GM19372 (cell line): ENCODE measurements at regions not wholly inside any gene's neighbourhood (a gene's known extent, or its start where the extent isn't known, plus 50 kb on each side); places are given as distances from the start of the nearest gene placed in this dataset.

Experiments
- ATAC-seq: cut with Tn5 transposase; IDR thresholded peaks from one replicate; pipeline ENCODE4 v1.9.1; 2021; ENCODE audit warnings: mild to moderate bottlenecking, low read depth, moderate library complexity; ENCODE audit not compliant: unreplicated experiment

DNA sequence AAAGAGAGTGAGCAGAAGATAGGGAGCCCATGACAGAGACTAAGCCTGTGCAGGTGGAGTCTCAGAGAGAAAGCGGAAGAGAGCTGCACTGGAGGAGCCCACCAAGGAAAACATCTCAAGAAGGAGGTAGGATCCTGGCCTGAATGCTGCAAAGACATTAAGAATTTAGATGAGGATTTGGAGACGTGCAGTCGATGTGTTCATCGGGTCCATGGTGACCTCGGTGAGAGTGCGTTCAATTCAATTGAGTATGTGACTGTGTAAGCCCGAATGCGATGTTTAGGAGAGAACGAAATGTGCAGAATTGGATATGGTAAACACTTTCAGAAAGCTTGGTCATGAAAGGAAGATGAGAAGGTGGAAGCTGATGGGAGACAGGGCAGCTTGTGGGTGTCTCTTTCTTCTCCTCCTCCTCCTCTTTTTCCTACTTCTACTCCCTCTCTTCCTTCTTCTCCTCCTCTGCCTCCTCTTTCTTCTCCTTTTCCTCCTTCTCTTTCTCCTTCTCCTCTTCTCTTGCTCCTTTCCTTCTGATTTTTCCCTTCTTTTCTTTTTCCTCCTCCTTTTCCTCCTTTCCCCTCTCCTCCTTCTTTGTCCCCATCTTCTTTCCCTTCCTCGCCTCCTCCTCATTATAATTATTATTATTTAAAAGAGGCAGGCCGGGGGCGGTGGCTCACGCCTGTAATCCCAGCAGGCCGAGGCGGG, 276.0 kb downstream of the RPS24 start:
- no peak for ATAC-seq

DNA sequence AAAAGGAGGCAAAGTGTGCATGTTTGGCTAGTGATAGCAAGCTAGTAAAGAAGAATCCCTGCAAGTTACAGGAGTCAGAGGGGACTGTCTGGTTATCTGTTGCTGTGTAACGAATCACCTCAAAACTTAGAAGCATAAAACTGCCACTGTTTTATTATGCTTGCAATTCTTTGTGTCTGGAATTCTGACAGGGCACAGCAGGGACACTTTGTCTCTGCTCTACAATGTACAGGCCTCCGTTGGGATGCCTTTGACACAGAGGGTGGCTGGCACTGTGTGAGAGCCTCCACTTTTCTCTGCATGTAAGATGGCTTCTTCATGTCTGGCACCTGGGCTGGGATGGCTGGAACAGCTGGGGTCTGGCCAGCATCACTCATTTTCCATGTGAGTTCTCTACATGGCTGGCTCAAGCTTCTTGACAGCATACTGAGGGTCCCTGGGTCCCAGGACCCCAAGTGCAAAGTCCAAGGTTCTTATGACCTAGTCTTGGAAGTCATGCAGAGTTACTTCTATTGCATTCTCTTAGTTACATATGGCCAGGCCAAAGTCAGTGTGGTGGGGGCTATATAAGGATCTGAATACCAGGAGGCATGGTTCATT, 276.9 kb downstream of the RPS24 start:
- no peak for ATAC-seq

DNA sequence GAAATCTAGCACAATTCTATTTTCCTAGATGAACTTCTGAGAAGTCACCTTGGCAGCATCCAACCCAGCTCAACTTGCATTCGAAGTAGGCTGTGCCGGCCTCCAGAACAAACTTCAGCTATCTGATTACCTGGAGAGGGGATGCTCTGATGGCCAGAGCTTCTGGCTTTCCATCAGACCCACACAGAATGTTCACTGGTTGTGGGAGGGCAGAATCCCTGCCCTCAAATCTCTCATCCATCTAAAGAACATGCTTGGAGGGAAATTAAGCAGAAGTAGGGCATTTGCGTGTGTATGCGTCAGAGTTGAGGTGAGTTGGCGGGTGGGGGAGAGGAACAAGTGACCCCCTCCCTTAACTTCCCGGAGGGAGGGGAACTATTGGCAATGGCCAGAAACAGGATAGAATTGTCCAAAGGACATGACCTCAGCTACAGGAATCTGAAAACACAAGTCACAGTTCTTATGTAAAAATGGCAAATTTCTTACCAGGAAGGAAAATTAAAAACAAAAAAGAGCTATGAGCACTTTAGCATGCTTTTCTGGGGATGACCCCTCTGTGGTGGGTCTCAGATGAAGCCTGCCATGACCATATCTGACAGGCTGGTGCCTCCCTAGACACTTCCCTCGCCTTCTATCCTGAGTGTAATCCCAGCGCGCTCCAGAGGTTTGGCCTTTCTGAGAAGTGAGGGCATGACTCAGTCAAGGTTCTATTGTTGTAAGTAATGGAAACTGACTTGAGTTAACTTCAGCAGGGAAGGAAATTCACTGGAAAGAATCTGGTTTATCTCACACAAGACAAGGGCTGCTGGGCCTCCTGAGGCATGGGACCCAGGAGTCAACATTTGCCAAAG, 278.8 kb downstream of the RPS24 start:
- no peak for ATAC-seq

DNA sequence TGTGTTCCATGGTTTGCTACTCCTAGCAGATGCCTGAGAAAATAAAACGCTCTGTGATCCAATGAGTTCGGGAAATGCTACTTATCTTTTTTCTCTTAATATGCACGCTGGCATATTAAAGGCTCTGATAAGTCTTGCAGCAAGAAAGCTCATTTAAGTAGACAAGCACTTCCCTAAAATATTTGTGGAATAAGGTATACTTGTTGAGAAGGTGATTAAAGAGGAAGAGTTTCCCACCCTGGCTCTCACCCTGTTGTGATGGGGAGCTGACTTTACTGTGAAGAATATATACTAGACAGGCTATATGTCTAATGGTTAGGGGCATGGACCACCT, 279.4 kb downstream of the RPS24 start:
- ATAC-seq = no peak

DNA sequence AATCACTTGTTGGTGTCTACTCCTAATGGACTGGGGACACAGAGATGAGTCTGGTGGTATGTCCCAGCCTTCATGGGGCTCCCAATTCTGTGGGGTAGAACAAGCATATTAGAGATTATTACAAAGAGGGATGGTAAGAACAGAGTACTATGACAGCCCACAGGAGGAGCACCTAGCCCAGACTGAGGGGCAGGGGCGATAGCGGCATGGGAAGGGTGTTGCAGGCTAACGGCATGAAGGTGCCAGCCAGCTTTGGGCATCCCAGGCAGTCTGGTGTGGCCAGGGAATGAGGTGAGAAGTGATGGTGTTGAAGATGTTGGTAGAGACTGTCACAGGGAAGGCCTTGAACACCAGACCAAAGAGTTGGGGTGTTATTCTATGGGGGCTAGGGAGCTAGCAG, 280.0 kb downstream of the RPS24 start:
- no peak for ATAC-seq

DNA sequence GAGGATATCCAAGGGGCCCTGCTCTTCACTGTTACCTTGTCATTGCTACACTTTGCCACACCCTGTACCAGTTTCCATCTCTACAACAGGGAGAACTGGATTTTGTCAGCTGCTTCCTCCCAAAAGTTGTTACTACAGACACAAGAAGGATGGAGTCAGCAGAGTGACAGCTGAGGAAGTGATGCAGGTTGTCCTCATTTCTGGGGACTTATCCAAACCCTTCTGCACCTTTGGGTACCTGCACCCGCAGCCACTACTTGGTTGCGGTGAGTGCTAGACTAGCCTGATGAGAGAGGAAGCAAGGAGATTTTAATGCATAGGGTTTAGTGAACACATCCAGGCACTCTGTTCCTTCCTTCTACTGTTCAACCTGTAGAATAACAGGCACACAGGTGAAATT, 281.0 kb downstream of the RPS24 start:
- no peak for ATAC-seq

DNA sequence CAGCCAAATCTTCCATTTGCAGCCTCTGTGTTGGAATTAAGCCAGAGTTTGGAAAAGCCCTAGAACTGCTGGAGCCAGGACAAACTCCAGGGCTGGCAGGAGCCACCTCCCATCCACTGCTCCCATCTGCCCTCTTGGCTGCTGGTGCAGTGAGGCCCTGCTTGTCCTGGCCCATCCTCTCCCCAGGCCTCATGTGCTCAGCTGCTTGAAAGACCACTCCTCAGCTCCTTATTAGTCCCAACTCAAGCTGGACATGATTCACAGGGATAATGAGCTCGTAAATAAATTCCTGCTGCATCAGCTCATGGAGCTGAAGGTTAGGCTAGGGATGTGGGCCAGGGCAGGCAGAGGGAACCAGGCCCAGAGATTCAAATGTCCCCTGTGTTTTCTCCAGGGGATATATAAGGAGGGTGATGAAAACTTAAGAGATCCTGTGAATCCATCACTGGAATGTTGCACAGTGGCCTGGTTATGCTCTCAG, 282.8 kb downstream of the RPS24 start:
- no peak for ATAC-seq

DNA sequence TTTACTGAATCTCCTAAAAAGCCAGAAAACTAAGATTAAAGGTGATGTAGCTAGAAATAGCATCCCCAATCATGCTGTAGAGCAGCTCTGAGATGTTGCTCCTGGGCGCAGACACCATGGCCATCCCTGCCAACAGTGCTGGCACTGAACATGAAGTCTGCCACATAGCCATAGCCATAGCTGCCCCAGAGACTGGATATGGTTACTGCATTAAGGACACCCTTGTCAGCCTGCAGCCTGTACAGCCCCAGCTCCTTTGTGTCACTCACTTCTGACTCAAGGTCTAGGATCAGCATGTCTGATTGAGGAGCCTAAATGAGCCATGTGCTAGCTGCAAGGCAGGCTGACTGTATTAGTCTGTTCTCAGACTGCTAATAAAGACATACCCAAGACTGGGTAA, 284.6 kb downstream of the RPS24 start:
- ATAC-seq = no peak

DNA sequence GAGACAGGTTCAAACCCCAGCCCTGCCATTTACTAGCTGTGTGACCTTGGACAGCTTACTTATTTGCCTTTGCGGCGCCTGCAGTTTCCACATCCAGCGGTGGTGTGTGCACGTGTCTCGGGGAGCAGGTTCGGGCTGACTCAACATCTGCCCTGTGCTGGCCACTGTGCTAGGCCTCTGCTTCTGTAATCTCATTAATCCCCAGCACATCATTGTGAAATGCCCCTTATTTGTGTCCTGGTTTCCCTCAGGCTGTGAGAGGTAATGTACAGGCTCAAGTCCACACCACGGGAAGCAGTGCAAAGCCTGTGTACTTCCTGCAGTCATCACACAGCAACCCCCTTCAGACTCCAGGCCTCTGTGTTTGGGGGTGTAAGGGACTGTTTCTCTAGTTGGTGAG, 285.7 kb downstream of the RPS24 start:
- no peak for ATAC-seq

DNA sequence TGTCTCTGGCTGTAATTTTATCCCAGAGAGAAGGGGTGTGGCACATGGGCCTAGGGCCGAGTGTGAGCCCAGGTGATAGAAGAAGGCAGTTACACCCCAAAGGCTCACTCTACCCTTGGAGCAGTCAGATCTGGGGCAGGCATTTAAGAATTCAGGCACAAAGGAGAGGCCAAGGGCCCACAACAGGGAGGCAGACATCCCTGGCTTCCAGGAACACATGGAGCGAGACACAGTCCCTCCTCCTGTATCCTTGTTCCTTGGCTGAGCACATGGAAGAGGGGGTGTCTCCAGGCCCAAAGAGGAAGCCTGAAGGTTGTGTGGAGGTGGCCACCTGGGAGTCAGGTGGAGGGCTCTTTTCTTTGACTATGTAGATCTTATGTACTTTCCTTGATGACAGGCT, 286.2 kb downstream of the RPS24 start:
- ATAC-seq = no peak

DNA sequence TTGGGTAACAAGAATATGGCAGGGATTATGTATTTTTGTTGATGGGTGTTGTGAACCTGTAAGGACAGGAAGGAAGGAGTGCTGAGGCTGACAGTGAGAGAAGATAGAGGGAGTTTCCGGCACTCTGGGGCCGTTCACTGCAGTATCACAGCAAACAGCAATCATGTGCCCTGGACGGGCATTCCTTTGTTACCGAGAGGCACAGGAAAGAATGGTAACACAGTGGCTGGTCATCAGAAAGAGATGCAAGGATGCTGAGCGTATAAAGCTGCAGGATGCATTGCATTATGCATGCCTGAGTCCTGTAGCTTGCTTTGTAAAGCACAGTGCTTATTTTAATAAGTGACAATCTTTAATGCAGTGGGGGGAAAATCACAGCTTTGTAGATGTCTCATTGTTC, 286.8 kb downstream of the RPS24 start:
- no peak for ATAC-seq

DNA sequence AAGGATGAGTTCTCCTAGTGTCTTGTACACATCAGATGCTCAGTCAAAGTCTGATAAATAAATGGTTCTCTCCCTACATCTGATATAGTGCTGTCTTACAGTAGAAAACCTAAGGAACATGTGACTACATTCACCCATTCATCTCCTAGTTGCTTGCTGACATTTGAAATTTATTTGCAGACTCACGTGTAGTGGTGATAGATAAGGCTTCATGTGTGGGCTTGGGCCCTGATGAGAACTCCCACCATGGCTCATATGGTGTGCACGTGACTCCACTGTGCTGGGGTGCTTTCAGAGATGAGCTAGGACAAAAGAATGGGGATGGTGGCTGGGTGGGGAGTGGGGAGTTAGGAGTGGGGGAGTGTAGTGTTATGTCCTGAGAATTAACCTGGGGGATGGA, 287.3 kb downstream of the RPS24 start:
- no peak for ATAC-seq

DNA sequence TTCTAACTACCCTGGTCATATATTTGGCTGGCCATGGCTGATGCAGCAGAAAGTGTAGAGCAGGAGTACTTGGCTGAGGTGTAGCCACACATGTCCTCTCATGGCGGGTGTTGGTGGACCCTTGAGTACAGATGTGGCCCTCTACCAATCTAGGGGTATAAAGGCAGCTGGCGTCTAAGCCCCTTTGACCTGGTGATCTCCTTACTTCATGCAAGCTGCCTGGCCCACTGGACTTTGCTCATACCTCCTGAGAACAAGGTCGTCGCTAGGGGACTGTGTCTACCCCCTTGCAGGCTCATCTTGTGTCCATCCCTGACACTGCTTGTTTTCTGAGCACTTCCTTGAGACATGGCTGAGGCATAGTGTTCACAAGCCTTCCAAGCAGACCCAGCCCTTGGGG, 287.8 kb downstream of the RPS24 start:
- no peak for ATAC-seq

DNA sequence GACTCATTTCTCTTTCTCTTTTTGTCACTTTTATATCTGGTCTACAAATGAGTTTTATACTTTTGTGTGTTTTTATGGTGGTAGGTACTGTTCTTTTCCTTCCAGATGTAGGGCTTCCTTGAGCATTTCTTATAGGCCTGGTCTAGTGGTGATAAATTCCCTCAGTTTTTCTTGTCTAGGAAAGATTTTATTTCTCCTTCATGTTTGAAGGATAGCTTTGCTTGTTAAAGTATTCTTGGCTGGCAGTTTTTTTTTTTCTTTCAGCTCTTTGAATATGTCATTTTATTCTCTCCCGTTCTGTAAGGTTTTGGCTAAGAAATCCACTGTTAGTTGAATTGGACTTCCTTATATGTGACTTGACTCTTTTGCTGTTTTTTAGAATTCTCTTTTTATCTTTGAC, 292.7 kb downstream of the RPS24 start:
- no peak for ATAC-seq

DNA sequence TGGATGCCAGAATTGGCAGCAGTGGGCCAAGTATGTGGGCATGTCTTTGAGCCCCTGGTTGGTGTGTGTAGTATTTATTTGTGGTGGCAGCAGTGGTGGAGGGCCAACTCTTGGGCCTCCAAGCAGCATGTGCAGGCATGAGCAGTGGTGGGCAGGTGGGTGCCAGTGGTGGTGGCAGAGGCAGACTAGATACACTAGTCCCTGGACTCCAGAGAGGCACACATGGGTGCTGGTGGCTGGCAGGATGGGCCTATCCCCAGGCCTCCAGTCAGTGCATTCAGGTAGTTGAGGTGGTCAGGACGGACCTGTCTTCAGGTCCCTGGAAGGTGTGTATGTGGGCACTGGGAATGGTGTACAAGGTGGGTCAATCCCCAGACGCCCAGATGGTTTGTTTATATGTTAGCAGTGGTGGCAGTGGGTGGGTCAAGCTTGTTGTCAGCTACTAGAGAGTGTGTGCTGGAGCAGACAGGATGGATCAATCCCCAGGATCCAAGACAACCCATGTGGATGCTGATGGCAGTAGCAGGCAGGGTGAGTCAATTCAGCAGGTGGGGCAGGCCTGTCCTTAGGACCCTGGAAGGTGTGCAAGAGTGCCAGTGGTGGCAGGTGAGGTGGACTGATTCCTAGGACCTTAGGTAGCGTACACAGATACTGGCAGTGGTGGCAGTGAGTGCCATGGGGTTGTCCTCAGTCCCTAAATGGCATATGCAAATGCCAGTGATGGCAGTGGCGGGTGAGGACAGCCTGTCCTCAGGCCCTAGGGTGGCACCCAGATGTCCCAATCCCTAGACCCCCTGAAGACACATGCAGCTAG, 294.3 kb downstream of the RPS24 start:
- no peak for ATAC-seq

DNA sequence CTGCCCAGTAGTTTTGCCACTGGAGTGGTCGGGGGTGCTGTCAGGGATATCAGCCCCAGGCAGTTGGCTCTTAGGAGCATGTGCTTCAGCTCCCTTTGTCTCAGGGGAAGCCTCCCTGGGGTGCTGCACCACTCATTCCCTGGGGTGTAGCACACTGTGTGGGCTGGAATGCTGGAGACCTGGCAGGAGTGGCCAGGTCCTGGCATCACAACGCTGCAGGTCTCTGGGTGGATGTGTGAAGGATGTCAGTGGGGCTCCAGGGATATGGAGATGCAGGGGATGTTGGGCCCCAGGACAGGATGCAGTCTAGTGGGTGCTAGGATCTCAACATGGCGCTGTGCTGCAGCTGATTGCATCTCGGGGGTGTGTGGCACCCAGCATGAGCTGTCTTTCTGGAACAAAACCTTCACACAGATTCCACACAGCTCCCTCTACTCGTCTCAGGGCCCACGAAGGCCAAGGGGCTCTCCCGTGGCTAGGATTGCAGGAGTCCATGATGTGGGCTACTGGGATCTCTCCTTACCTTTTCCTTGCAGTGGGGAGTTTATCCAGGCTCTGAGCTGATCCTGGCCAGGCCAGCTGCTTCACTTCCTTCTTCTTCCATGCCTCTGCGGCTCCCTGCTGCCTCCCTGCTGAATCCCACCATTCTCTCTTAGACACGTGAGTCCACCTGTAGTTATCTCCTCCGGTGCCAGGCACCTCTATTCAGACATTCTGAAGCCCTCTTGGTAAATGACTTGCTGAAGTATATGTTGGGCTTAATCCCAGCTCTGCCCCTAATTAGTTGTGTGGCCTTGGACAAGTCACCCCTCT, 295.1 kb downstream of the RPS24 start:
- ATAC-seq = no peak

DNA sequence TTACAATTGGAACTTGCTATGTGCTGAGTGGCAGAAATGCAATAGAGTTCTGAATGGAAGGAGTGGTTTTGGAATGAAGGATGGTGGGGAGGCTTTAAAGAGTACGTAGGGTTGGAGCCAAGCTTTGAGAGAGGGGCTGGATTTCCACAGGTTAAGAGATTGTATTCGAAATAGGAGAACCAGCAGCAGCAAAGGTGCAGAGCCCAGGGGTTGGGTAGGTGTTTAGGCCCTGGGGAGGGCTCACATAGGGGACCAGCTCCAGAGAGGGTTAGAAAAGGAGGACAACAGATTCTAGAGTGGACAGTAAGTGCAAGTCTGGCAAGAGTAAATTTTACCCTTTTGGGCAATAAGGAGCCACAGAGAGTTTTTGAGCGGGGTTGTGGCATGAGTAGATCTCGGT, 297.2 kb downstream of the RPS24 start:
- ATAC-seq = no peak

DNA sequence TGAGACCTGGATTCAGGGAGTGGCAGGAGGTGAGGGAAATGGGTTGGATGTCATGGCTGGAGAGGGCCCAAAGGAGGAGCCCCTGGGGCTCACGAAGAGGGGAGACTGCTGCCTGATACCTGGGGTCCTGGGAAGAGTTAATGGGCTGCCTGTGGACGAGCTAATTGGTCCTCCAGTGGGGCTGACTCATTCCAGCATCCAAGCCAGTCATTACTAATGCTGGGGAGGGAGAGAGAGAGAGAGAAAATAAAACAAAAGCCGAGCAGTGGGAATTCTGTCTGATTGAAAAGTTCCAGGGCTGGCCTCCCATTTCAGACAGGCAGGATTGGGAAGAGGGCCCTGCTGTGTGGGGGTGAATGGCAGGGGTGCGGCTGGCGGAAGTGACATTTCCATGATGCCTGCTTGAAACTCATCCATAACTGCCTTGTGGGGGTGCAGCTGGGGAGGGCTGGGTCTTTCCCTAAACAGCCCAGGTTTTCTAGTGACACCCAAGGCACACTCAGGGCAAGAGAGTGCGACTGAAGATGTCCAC, 297.8 kb downstream of the RPS24 start:
- ATAC-seq = no peak

DNA sequence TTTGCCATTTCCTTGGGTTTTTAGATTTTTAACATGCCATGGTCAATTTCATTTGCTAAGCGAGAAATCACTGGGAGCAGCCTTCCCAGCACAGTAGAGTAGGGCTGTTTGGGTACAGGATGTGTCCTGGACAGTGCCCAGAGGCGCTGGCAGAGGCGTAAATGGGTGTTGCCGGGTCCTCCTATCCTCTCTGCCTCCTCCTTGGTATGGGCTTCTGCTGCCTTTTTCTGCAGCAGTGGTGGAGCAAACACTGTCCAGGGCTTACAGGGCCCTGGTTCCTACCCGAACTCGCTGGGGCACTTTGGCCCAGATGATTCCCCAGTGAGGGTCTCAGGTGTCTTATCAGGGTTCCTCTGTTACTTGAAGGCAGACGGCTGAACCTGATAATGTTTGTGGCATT, 298.3 kb downstream of the RPS24 start:
- no peak for ATAC-seq

DNA sequence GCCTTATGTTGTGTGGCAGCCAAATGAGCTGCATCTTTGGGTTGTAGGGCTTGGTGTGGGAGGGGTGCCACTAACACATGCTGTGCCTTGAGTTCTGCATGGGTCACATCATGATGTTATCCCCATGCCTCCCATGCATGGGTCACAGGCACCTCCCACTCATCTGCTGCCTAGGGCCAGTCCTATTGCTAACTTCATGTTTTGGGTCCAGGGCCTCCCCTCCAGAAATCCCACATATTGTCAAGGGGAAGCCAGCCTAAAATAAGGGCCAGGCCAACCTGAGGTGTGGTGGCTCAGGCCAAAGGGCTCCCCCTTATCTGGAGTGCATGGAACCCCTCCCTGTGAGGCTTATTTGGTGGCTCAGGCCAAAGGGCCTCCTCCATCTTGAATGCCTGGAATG, 299.0 kb downstream of the RPS24 start:
- ATAC-seq = no peak
